Inferior parietal cortex (tissue), 1 donor: ENCODE measurements at regions not wholly inside any gene's neighbourhood (a gene's known extent, or its start where the extent isn't known, plus 50 kb on each side); places are given as distances from the start of the nearest gene placed in this dataset.
A peak's percentile ranks its signal among the peaks of the same experiment; 100 is the strongest.

Experiments used
- DNase-seq: peaks from one replicate; pipeline ENCODE4 v3.0.0-alpha.2; 2016; ENCODE audit errors: extremely low spot score

DNA sequence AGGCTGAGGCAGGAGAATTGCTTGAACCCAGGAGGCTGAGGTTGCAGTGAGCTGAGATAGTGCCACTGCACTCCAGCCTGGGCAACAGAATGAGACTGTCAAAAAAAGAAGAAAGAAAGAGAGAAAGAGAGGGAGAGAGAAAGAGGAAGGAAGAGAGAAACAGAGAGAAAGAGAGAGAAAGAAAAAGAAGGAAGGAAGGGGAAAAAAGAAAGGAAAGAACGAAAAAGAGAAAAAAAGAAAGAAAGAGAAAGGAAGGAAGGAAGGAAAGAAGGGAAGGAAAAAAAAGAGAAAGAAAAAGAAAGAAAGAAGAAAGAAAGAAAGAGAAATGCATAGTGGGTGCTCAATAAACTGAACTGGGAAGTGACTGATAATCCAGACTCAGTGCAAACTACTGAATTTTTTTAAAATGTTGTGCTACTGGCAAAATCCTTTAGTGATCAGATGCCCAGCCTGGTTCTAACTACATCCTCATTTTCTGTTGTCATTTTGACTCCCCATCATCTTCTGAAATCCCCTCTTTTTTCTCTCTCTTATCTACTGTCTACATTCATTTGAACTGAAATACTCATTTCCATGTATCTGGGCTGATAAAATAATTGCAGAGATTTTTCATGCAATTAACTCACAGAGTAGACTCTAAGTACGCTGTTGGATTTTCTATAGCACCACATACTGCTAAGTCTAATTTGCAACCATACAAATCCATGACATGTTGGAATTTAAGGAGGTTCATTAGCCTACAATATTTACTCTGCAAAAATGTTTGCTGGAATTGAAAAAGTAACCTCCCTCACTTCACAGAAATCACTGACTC, 85.3 kb upstream of the HIVEP1 start:
- DNase-seq: no peak

GRCh38 chr6:11925805-11926204, 86.3 kb upstream of the HIVEP1 start:
- no peak for DNase-seq

GRCh38 chr6:11923621-11924020, 88.5 kb upstream of the HIVEP1 start:
- DNase-seq: no peak

- DNase-seq: no peak
Observed at GRCh38 chr6:11922901-11923300, 89.2 kb upstream of the HIVEP1 start.

- no peak for DNase-seq
Observed at GRCh38 chr6:11921751-11922150, 90.4 kb upstream of the HIVEP1 start.

GRCh38 chr6:11921017-11921438, 91.1 kb upstream of the HIVEP1 start:
- DNase-seq: no peak

- no peak for DNase-seq
Observed at GRCh38 chr6:11920566-11920965, 91.5 kb upstream of the HIVEP1 start.

DNA sequence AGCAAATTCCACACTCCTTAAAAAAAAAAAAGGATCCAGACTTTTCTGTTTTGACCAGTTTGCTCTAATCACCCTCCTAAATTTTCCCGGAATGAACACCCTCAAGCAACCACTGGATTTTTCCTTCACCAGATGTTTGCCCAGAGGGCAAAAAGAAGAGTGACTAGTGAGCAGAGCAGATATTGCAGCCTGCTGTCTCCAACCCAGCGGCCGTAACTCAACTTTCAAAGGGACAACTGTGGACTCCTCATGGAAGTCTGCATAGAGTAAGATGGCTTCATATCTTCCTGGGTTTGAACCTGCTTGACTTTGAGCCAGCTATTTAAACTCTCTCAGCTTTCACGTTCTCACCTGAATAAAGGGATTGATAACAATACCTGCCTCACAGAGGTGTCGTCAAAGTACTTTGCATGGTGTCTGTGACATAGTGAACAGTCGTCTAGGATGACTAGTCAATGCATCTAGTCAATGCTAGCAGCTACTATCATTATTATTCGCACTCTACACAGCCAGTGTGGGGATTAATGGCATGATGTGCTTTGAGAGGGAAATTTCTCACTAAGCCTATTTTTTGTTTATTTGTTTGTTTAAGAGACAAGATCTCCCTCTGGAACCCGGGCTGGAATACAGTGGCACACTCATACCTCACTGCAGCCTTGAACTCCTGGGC, 92.2 kb upstream of the HIVEP1 start:
- DNase-seq: no peak

GRCh38 chr6:11918739-11919605, 93.1 kb upstream of the HIVEP1 start:
- DNase-seq: peak; percentile 32

GRCh38 chr6:11917951-11918738, 94.0 kb upstream of the HIVEP1 start:
- no peak for DNase-seq

DNA sequence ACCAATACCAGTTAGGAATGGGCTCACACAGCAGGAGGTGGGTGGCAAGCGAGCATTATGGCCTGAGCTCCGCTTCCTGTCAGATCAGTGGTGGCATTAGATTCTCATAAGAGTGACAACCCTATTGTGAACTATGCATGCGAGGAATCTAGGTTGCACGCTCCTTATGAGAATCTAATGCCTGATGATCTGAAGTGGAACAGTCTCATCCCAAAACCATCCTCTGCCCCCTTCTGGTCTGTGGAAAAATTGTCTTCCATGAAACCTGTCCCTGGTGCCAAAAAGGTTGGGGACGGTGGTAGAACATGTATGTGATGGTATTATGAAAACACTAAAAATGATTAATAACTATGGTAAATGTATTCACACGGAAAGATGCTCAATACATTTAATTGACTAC, 99.7 kb upstream of the HIVEP1 start:
- no peak for DNase-seq

- DNase-seq: no peak
Observed at GRCh38 chr6:11911538-11911937, 100.6 kb upstream of the HIVEP1 start.

DNA sequence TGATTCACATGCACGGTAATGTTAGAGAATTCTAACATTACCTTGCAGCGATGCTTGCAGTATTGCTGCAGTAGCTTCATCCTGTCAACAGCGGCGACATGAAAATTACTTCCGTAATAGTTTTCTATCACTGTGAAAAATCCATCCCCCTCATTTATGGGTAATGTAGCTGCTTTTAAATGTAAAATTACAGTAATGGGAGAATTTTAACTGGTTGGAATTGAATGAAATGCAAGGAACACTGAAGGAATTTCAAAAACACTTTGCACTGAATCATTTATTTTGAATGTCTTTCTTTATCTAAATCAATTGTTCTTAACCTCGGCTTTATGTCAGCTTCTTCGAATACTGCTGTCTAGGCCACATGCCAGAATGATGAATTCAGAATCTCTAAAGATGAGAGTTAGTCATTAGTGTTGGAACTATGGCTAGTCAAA, 102.4 kb upstream of the HIVEP1 start:
- DNase-seq: no peak

DNA sequence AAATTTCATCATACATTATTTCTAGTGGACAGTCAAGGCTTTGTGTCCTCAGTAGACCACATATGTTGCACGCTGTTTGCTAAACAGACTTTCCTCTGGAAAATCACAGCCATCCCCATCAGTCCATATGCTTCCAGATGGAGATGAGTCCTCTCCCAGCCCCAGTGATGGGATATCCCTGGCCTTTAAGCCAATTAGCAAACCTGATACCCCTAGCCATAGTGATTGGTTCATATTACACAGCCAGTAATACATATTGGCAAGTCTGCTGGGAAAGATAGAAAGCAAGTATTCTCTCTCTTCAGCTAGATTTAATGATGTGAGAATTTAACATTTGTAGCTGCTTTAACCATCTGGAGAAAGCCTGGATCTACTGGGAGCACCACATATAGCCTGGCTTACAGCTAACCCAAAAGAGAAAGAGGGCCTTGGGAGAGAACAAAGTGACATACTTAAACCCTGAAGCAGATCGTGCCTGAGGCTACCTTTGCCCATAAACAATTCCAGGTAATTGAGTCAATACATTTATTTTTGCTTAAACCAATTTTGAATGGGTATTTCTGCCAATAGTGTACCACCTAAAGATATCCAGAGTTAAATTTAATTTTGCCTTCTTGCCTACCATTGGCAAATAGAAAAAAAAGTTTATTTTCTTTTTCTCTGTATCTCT, 103.5 kb upstream of the HIVEP1 start:
- DNase-seq: no peak

DNA sequence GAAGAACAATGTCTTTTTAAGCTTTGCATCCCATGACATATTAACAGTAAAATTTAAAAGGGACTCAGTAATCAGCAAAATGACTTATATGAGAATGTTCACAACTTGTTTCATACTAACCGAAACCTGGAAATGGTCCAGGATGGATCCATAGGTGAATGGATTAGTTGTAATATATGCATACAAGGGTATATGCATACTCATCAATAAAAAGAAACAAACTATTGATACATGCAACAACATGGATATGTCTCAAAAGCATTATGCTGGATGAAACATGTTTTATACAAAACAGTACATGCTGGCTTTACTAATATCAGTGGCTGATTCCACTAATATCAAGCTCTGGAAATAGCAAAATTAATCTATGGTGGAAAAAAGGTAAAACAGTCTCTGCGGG, 108.5 kb upstream of the HIVEP1 start:
- DNase-seq: no peak

DNA sequence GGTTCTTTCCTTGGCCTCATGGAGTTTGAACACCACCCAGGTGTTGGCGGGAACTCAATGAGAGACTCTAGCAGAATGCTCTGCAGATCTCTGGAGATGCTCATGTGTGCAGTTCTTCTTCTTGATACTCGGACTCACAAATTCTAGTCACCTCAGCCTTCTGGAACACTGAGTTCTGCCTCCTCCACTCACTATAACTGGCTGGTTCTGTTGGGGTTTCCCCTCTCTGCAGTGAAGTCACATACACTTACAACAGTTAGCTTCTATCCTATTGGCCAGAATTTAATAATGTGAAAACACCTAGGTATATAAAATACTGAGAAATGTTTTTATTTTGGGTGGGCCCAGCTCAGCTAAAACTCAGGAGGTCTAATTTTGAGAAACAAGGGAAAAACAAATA, 109.6 kb upstream of the HIVEP1 start:
- DNase-seq: no peak

DNA sequence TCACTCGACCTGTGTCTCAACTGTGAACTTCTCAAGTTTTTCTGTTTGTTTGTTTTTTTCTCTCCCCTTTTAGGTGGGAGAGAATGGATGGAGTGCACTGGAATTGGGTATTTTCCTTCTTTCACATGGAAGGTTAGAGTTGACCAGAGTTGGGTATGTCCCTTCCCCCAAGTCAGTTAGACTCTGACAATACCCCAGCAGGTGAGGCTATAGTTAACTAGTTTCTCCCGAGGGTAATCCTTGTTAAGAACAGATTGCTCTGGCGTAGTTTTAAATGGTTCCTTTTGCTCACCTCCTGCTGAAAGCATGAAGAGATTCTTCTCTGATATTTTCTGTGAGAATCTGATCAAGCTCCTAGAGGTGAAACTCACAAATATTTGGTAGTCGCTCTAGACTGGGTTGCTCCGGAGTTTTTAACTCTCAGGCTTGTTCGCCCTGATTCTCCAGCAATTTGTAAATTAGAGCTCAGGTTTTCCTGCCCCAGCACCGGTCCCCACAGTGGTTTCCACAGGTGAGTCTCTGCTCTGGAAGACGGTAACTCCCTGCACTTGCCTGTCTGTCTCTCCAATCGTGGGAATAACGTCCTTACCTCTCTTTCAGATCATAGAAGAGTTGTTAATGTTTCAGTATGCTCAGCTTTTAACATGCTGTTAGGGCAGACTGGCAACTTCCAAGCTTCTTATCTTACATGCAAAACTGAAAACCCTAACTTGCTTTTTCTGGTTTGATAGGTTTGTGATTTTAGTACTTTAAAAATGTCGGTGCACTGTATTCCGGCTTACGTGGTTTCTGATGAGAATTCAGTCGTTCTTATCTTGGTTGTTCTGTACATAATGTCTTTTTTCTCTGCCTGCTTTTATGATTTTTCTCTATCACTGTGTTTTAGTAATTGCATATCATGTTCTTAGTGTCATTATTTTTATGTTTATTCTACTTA, 111.2 kb upstream of the HIVEP1 start:
- DNase-seq: no peak

DNA sequence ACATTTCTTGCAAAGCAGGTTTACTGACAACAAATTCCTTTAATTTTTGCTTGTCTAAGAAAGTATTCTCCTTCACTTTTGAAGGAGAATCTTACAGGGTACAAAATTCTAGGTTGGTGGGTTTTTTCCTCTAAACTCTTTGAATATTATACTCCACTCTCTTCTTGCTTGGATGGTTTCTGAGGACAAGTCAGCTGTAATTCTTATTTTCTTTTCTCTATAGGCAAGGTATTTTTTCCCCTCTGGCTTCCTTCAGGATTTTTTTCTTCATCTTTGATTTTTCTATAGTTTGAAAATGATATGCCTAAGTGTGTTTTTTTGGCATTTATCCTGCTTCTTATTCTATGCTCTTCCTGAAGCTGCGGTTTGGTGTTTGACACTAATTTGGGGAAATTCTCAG, 112.5 kb upstream of the HIVEP1 start:
- no peak for DNase-seq

GRCh38 chr6:11894212-11894611, 115.6 kb upstream of the ADTRP start:
- DNase-seq: no peak

GRCh38 chr6:11891547-11891946, 112.9 kb upstream of the ADTRP start:
- no peak for DNase-seq
